ENCODE measurements at regions not wholly inside any gene's neighbourhood (a gene's known extent, or its start where the extent isn't known, plus 50 kb on each side); places are given as distances from the start of the nearest gene placed in this dataset.

GRCh38 chr6:191487-192312, 100.6 kb upstream of the DUSP22 start:
- WGBS, 5 donors, result 80 to 84% (median 81%) methylated on average over 8 to 11 of the region's 11 CpGs
- Histone ChIP-seq H3K27me3 (replicated peaks in 1 of 7) (no peaks in the 10 kb centered on the region), H3K9me3 (no peaks in the 10 kb centered on the region), H3K36me3 (no peaks in the 10 kb centered on the region), H3K27ac (no peak overlapping the region), H3K4me1 (peaks cover 15 to 72% (median 40%) of the 10 kb centered on the region in 6 donors), H3K4me3 (no peak overlapping the region)
- intact Hi-C loops (cut with DNase I; ENCODE audit: low total_unique reads), result no loop called here
- TF ChIP-seq CTCF (IDR thresholded peaks at IDR 0.05 in 8 of 11, conservative IDR thresholded peaks at IDR 0.05 in 3 of 11) (no peak), POLR2A (IDR thresholded peaks at IDR 0.05) (no peak), POLR2AphosphoS5 (IDR thresholded peaks at IDR 0.05) (no peak)
- no peak for DNase-seq

- WGBS, 5 donors, result 76 to 90% (median 80%) methylated on average over 9 of the region's 9 CpGs
- Histone ChIP-seq H3K9me3 (no peaks in the 10 kb centered on the region), H3K4me1 (peaks cover 15 to 67% (median 40%) of the 10 kb centered on the region in 6 donors), H3K27ac (no peak overlapping the region), H3K4me3 (no peak overlapping the region), H3K27me3 (replicated peaks in 1 of 7) (no peaks in the 10 kb centered on the region), H3K36me3 (no peaks in the 10 kb centered on the region)
- intact Hi-C loops (cut with DNase I; ENCODE audit: low total_unique reads), result no loop called here
- TF ChIP-seq POLR2AphosphoS5 (IDR thresholded peaks at IDR 0.05), result no peak
- TF ChIP-seq CTCF (IDR thresholded peaks at IDR 0.05 in 8 of 11, conservative IDR thresholded peaks at IDR 0.05 in 3 of 11), result no peak
- TF ChIP-seq POLR2A (IDR thresholded peaks at IDR 0.05), result no peak
- DNase-seq, result no peak
Measured at GRCh38 chr6:192313-192664, 100.0 kb upstream of the DUSP22 start.

GRCh38 chr6:193180-193579, 99.1 kb upstream of the DUSP22 start:
- H3K4me3 ChIP-seq, result no peak overlapping the region
- H3K4me1 ChIP-seq, result peaks cover 15 to 61% (median 40%) of the 10 kb centered on the region in 6 donors
- TF ChIP-seq CTCF (IDR thresholded peaks at IDR 0.05 in 8 of 11, conservative IDR thresholded peaks at IDR 0.05 in 3 of 11) (no peak), POLR2A (IDR thresholded peaks at IDR 0.05) (no peak), POLR2AphosphoS5 (IDR thresholded peaks at IDR 0.05) (no peak)
- no peaks in the 10 kb centered on the region for H3K27me3 ChIP-seq (replicated peaks in 1 of 7)
- 88 to 94% (median 93%) methylated on average over 7 of the region's 7 CpGs for WGBS, 5 donors
- intact Hi-C loops (cut with DNase I; ENCODE audit: low total_unique reads), result no loop called here
- no peaks in the 10 kb centered on the region for H3K36me3 ChIP-seq
- peak overlapping the region in 4 of 8 donors; percentile 37 to 76 (median 64) for H3K27ac ChIP-seq
- no peaks in the 10 kb centered on the region for H3K9me3 ChIP-seq
- DNase-seq, result no peak

GRCh38 chr6:193773-194310, 98.4 kb upstream of the DUSP22 start:
- WGBS, 5 donors, result 15 to 35% (median 19%) methylated on average over 7 of the region's 7 CpGs
- Histone ChIP-seq H3K36me3 (no peaks in the 10 kb centered on the region), H3K27ac (peak overlapping the region in 7 of 8 donors; percentile 37 to 76 (median 59)), H3K27me3 (replicated peaks in 1 of 7) (no peaks in the 10 kb centered on the region), H3K9me3 (no peaks in the 10 kb centered on the region), H3K4me1 (peaks cover 11 to 56% (median 37%) of the 10 kb centered on the region in 6 donors), H3K4me3 (no peak overlapping the region)
- no peak for TF ChIP-seq CTCF (IDR thresholded peaks at IDR 0.05 in 8 of 11, conservative IDR thresholded peaks at IDR 0.05 in 3 of 11)
- no peak for TF ChIP-seq POLR2AphosphoS5 (IDR thresholded peaks at IDR 0.05)
- TF ChIP-seq POLR2A (IDR thresholded peaks at IDR 0.05), result no peak
- DNase-seq, result no peak
- intact Hi-C loops (cut with DNase I; ENCODE audit: low total_unique reads), result no loop called here
